RWPE2 (cell line): ENCODE measurements at regions not wholly inside any gene's neighbourhood (a gene's known extent, or its start where the extent isn't known, plus 50 kb on each side); places are given as distances from the start of the nearest gene placed in this dataset.

Source experiments
- ATAC-seq: fragments of 200-7000 bp; cut with Tn5 transposase; 3 replicates; pipeline ENCODE4 v1.9.1; 2021; ENCODE audit warnings: low read depth
- DNase-seq: peaks from one replicate; pipeline ENCODE4 v3.0.0-alpha.2; 2020; ENCODE audit warnings: low spot score
- H3K27ac ChIP-seq: fragments of 450-650 bp; 2 replicates; pipeline ENCODE4 v1.5.1; 2017; ENCODE audit warnings: mild to moderate bottlenecking; ENCODE audit not compliant: poor library complexity, severe bottlenecking
- H3K27me3 ChIP-seq: fragments of 250-450 bp; sonication (Bioruptor Pico); 2 replicates; pipeline ENCODE4 v1.5.1; 2021; ENCODE audit warnings: mild to moderate bottlenecking, moderate library complexity; ENCODE audit not compliant: insufficient read depth, poor library complexity, severe bottlenecking
- H3K36me3 ChIP-seq: fragments of 250-450 bp; sonication (Bioruptor Pico); 2 replicates; pipeline ENCODE4 v1.5.1; 2020; ENCODE audit warnings: low read depth, mild to moderate bottlenecking, moderate library complexity
- H3K4me1 ChIP-seq: fragments of 250-450 bp; sonication (Bioruptor Pico); 2 replicates; pipeline ENCODE4 v1.5.1; 2021; ENCODE audit warnings: mild to moderate bottlenecking, moderate library complexity; ENCODE audit not compliant: insufficient read depth, poor library complexity, severe bottlenecking
- H3K4me3 ChIP-seq: fragments of 250-450 bp; sonication (Bioruptor Pico); 2 replicates; pipeline ENCODE4 v1.5.1; 2021; ENCODE audit warnings: mild to moderate bottlenecking, moderate library complexity; ENCODE audit not compliant: severe bottlenecking
- H3K9me3 ChIP-seq: fragments of 250-450 bp; sonication (Bioruptor Pico); 2 replicates; pipeline ENCODE4 v1.5.1; 2021; ENCODE audit warnings: mild to moderate bottlenecking, moderate library complexity; ENCODE audit not compliant: severe bottlenecking
- TF ChIP-seq, protein P1 (sequence below): fragments of 450-650 bp; IDR thresholded peaks from one replicate; pipeline ENCODE4 v1.5.1; 2017; ENCODE audit warnings: mild to moderate bottlenecking, moderate library complexity; ENCODE audit not compliant: poor library complexity, severe bottlenecking

DNA sequence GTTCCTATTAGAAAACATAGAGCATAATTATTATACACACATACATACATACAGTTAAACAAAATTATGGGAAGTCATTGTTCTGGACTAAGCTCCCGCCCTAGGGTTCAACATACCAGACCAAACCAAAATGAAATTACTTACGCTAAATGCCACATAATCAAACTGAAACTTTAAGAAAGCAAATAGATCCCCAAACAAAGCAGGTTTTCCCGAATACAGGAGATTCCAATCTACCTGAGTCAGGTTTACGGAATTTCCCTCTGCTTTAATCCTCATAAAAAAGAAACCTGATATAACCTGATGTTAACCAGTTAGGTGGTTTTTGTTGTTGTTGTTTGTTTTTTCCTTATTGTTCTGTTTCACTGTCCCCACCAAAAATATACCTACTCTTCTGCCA, 1886.9 kb downstream of the NCAM2 start:
- peaks cover 14% of the 10 kb centered on the region for H3K4me1 ChIP-seq
- H3K9me3 ChIP-seq = no peaks in the 10 kb centered on the region
- ATAC-seq (peak; percentile 91), DNase-seq (no peak)
- no peaks in the 10 kb centered on the region for H3K27me3 ChIP-seq
- H3K36me3 ChIP-seq = no peaks in the 10 kb centered on the region
- TF ChIP-seq, protein P1, sequence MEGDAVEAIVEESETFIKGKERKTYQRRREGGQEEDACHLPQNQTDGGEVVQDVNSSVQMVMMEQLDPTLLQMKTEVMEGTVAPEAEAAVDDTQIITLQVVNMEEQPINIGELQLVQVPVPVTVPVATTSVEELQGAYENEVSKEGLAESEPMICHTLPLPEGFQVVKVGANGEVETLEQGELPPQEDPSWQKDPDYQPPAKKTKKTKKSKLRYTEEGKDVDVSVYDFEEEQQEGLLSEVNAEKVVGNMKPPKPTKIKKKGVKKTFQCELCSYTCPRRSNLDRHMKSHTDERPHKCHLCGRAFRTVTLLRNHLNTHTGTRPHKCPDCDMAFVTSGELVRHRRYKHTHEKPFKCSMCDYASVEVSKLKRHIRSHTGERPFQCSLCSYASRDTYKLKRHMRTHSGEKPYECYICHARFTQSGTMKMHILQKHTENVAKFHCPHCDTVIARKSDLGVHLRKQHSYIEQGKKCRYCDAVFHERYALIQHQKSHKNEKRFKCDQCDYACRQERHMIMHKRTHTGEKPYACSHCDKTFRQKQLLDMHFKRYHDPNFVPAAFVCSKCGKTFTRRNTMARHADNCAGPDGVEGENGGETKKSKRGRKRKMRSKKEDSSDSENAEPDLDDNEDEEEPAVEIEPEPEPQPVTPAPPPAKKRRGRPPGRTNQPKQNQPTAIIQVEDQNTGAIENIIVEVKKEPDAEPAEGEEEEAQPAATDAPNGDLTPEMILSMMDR = no peak
- no peak overlapping the region for H3K4me3 ChIP-seq
- H3K27ac ChIP-seq = peak overlapping the region; percentile 33

DNA sequence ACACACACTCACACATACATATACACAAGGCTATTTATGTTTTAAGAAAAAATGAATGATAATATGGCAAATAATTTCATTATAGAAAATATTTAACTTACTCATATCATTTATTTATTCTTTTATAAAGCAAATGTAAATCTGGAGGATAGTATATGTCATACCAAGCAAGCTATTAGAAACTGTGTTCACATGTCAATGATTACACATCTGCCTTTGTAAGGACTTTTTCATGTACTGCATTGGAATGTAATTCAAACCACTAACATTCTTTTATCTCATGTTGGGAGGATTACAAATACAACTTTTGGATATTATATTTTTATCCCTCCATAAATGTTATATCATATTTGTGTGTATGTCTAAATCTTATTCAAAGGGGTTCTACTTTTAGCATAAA, 1887.4 kb downstream of the NCAM2 start:
- peak; percentile 47; the same call in 2 of the 3 replicates for ATAC-seq
- no peaks in the 10 kb centered on the region for H3K27me3 ChIP-seq
- H3K9me3 ChIP-seq = no peaks in the 10 kb centered on the region
- DNase-seq = no peak
- H3K27ac ChIP-seq = peak overlapping the region; percentile 33
- H3K36me3 ChIP-seq = no peaks in the 10 kb centered on the region
- H3K4me1 ChIP-seq = peaks cover 14% of the 10 kb centered on the region
- H3K4me3 ChIP-seq = no peak overlapping the region
- TF ChIP-seq, protein P1 = no peak

DNA sequence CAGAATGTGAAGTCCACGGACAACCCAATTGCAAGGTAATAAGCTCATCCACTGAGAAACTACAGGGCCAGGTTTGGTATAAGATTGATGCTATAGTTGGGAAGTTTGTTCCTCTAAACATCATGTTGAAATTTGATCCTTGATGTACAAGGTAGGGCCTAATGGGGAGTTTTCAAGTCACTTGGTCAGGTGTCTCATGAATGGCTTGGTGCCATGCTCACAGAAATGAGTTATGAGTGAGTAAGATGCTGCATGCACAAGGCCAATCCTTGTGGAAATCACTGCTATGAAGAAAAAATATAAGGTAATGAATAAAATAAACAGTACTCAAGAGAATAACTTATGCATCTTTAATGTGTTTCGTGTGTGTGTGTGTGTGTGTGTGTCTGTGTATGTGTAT, 1891.2 kb downstream of the NCAM2 start:
- peaks cover 20% of the 10 kb centered on the region for H3K4me1 ChIP-seq
- no peak overlapping the region for H3K27ac ChIP-seq
- no peaks in the 10 kb centered on the region for H3K36me3 ChIP-seq
- no peaks in the 10 kb centered on the region for H3K9me3 ChIP-seq
- H3K4me3 ChIP-seq = no peak overlapping the region
- ATAC-seq (no peak), DNase-seq (no peak)
- TF ChIP-seq, protein P1 = no peak
- H3K27me3 ChIP-seq = no peaks in the 10 kb centered on the region

DNA sequence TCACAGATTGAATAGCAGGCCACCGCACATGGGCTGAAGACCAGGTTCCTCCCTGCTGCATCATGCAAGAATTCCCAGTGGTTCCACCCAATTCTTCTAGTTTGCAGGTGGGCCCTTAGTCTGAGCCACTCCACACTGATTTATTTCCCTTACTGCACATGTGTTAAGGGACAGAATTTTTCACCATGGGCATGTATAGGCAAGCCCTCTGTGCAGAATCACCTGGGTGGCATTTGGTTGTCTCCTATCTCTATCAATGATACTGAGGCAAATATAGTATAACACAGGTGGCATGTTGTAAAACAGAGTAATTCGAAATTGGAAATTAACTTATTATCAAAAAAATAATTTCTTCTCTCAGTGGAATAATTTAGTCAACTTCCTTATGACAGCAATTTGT, 1892.4 kb downstream of the NCAM2 start:
- DNase-seq = no peak
- H3K4me1 ChIP-seq = peaks cover 10% of the 10 kb centered on the region
- no peak overlapping the region for H3K4me3 ChIP-seq
- H3K27me3 ChIP-seq = no peaks in the 10 kb centered on the region
- H3K36me3 ChIP-seq = no peaks in the 10 kb centered on the region
- ATAC-seq = 0 out of 3 replicates have a peak, but pooled peaks have one; percentile 31
- H3K9me3 ChIP-seq = no peaks in the 10 kb centered on the region
- TF ChIP-seq, protein P1 = no peak
- H3K27ac ChIP-seq = no peak overlapping the region

DNA sequence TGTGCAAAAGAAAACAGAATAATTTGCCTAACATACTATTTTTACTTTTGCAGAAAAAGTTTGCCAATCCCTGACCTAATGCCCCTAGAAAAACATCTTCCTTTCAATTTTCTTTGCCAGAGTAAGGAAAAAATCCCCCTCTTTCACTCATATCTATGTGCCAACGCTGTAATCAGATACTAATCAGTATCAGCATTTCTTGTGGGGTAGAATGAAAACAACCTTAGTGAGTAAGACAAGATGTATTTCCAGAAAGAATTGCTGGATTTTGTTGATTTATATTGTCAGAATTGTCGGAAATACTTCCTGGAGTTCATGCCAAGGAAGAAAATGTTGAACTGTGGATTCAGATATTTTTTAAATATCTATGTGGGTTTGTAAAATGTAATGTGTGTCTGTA, 1893.8 kb downstream of the NCAM2 start:
- no peak overlapping the region for H3K4me3 ChIP-seq

More for the DNA sequence above, 1893.8 kb downstream of the NCAM2 start:
- Histone ChIP-seq H3K36me3 (no peaks in the 10 kb centered on the region), H3K4me1 (peaks cover 7% of the 10 kb centered on the region), H3K27ac (no peak overlapping the region), H3K27me3 (no peaks in the 10 kb centered on the region), H3K9me3 (no peaks in the 10 kb centered on the region)
- no peak for ATAC-seq
- TF ChIP-seq, protein P1 = no peak
- no peak for DNase-seq
